ENCODE measurements at regions not wholly inside any gene's neighbourhood (a gene's known extent, or its start where the extent isn't known, plus 50 kb on each side); places are given as distances from the start of the nearest gene placed in this dataset.

DNA sequence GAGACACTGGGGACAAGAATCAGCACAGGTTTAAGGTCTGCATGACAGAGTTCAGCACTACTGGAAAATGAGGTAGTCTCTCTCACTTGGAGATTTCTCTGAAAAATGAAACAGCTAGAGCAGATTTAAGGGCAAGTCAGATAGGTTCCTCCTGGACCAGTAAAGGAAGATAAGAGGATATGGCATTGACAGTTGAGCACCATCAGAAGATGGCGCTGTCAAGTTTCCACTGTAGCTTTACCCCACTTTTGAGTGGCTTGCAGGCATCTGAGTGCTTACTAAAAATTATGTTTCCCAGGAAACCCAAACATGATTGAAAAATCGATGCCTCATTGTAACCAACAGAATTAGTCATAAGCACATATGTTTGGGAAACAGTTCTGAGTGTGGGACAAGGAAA, 407.2 kb upstream of the UBE2E2 start:
- TF ChIP-seq POLR2A (IDR thresholded peaks at IDR 0.05; ENCODE audit: low read depth, low read length) (no peak), POLR2AphosphoS5 (IDR thresholded peaks at IDR 0.05; ENCODE audit: low read depth, low read length) (no peak), TAF1 (IDR thresholded peaks at IDR 0.05; ENCODE audit: low read depth, low read length) (no peak), PAX5 (IDR thresholded peaks at IDR 0.05; ENCODE audit: insufficient read depth, low read length, severe bottlenecking) (no peak), POU2F2 (IDR thresholded peaks at IDR 0.05; ENCODE audit: low read depth, low read length) (no peak), SPI1 (IDR thresholded peaks at IDR 0.05; ENCODE audit: low read depth, low read length) (no peak)

Data from GM12891 (cell line).